ENCODE measurements at regions not wholly inside any gene's neighbourhood (a gene's known extent, or its start where the extent isn't known, plus 50 kb on each side); places are given as distances from the start of the nearest gene placed in this dataset.

DNA sequence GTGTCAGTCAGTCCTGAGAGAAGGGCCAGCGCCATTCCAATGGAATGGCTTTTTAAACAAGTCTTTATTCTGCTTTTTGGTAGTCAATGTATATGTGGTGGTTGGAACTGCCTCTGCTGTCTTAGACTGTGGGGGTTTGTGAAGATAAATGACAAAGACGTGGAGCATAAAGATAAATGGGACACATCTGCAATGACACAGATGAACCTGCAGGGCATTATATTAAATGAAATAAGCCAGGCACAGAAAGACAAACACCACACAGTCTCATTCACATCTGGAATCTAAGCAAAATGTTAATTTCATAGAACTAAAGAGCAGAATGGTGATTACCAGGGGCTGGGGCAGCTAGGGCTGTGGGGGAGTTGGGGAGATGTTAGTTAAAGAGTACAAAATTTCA, 912.8 kb upstream of the MAN1A1 start:
- TF ChIP-seq, protein P1, sequence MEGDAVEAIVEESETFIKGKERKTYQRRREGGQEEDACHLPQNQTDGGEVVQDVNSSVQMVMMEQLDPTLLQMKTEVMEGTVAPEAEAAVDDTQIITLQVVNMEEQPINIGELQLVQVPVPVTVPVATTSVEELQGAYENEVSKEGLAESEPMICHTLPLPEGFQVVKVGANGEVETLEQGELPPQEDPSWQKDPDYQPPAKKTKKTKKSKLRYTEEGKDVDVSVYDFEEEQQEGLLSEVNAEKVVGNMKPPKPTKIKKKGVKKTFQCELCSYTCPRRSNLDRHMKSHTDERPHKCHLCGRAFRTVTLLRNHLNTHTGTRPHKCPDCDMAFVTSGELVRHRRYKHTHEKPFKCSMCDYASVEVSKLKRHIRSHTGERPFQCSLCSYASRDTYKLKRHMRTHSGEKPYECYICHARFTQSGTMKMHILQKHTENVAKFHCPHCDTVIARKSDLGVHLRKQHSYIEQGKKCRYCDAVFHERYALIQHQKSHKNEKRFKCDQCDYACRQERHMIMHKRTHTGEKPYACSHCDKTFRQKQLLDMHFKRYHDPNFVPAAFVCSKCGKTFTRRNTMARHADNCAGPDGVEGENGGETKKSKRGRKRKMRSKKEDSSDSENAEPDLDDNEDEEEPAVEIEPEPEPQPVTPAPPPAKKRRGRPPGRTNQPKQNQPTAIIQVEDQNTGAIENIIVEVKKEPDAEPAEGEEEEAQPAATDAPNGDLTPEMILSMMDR (IDR thresholded peaks at IDR 0.05; ENCODE audit: insufficient read depth, low read length), result no peak
- TF ChIP-seq POLR2AphosphoS5 (IDR thresholded peaks at IDR 0.05; ENCODE audit: low read depth) (no peak), REST (IDR thresholded peaks at IDR 0.05; ENCODE audit: insufficient replicate concordance, low read depth) (no peak), SPI1 (IDR thresholded peaks at IDR 0.05; ENCODE audit: borderline replicate concordance, low read depth) (no peak), GABPA (IDR thresholded peaks at IDR 0.05; ENCODE audit: low read depth) (no peak)

Measured in HL-60 (cell line).